Endothelial cell of umbilical vein (primary cell): ENCODE measurements at regions not wholly inside any gene's neighbourhood (a gene's known extent, or its start where the extent isn't known, plus 50 kb on each side); places are given as distances from the start of the nearest gene placed in this dataset.

Source experiments
- BruUV-seq: library from RNA; stranded (reverse); fragments of 400-500 nt; replicated peaks from 2 replicates; lab custom pipeline; 2021; lab: Mats Ljungman, UMichigan
- CTCF ChIA-PET: fragments of 300-600, 350-600 bp; sonication (Branson Sonifier 250); formaldehyde crosslinking; loops from one replicate; lab custom pipeline; 2021; ENCODE audit warnings: antibody characterized with exemption, inconsistent platforms; lab: Charles Lee
- POLR2A ChIA-PET: fragments of 300-600, 350-600 bp; sonication (Branson Sonifier 250); formaldehyde crosslinking; loops from one replicate; lab custom pipeline; 2021; ENCODE audit warnings: antibody characterized with exemption, inconsistent platforms; lab: Charles Lee
- DNase-seq: peaks from one replicate; pipeline ENCODE4 v3.0.0-alpha.2; 2011; ENCODE audit warnings: low read depth, low spot score
- FAIRE-seq: peaks from 2 replicates; lab custom pipeline; 2011; peaks lifted over from hg19 to GRCh38; lab: Jason Lieb, UNC
- H2AFZ ChIP-seq: 2 replicates; pipeline ENCODE4 v1.6.0; 2012; ENCODE audit warnings: low read depth, low read length, control low read depth, inconsistent platforms
- H3K27ac ChIP-seq: 2 replicates; pipeline ENCODE4 v1.5.1; 2011; ENCODE audit warnings: low read depth, mild to moderate bottlenecking, control low read depth, low read length, moderate library complexity; ENCODE audit not compliant: insufficient read depth
- H3K27me3 ChIP-seq, 2 experiments: 2 replicates each; pipeline versions ENCODE4 v1.6.0 to v1.6.1; 2011; ENCODE audit warnings: low read length in 2 of 2, mixed read lengths in 1 of 2; ENCODE audit not compliant: control insufficient read depth in 2 of 2, insufficient read depth in 2 of 2
- H3K36me3 ChIP-seq, 2 experiments: 2 replicates in 1 of 2; 3 replicates in 1 of 2; pipeline ENCODE4 v1.5.1; 2011; ENCODE audit warnings: low read length in 2 of 2, mild to moderate bottlenecking in 1 of 2, moderate library complexity in 1 of 2; ENCODE audit not compliant: control insufficient read depth in 2 of 2, insufficient read depth in 2 of 2; ENCODE audit errors: extremely low read depth in 1 of 2
- H3K4me1 ChIP-seq: 3 replicates; pipeline ENCODE4 v1.5.1; 2011; ENCODE audit warnings: mild to moderate bottlenecking, low read length; ENCODE audit not compliant: control insufficient read depth, insufficient read depth; ENCODE audit errors: extremely low read depth
- H3K4me2 ChIP-seq: 2 replicates; pipeline ENCODE4 v1.6.1; 2011; ENCODE audit warnings: low read length, control low read depth, mixed read lengths; ENCODE audit not compliant: insufficient read depth
- H3K4me3 ChIP-seq, 3 experiments: fragments of 200-600 bp in 1 of 3; sonication (generic), shearing (Covaris generic) in 1 of 3; replicated peaks in 1 of 3; 2 replicates each; pipeline ENCODE4 v1.5.1; 2011 to 2016; ENCODE audit warnings: control low read depth in 3 of 3, low read length in 3 of 3, mild to moderate bottlenecking in 2 of 3, inconsistent platforms in 1 of 3, low read depth in 1 of 3, moderate library complexity in 1 of 3; ENCODE audit not compliant: insufficient read depth in 1 of 3
- H3K79me2 ChIP-seq: 2 replicates; pipeline ENCODE4 v1.6.0; 2012; ENCODE audit warnings: low read length, inconsistent platforms; ENCODE audit not compliant: control insufficient read depth, insufficient read depth
- H3K9ac ChIP-seq: replicated peaks from 2 replicates; pipeline ENCODE3; 2011; ENCODE audit warnings: low read length, control low read depth; ENCODE audit not compliant: insufficient read depth; ENCODE audit errors: extremely low read depth
- H3K9me1 ChIP-seq: replicated peaks from 3 replicates; pipeline ENCODE4 v1.6.0; 2011; ENCODE audit warnings: mild to moderate bottlenecking, low read length; ENCODE audit not compliant: control insufficient read depth, insufficient read depth; ENCODE audit errors: extremely low read depth
- H3K9me3 ChIP-seq: replicated peaks from 2 replicates; pipeline ENCODE4 v1.5.1; 2012; ENCODE audit warnings: low read length, inconsistent platforms; ENCODE audit not compliant: control insufficient read depth, insufficient read depth
- H4K20me1 ChIP-seq: replicated peaks from 2 replicates; pipeline ENCODE3; 2011; ENCODE audit warnings: mild to moderate bottlenecking, low read length; ENCODE audit not compliant: control insufficient read depth, insufficient read depth; ENCODE audit errors: extremely low read depth
- CTCF ChIP-seq, 2 donors: IDR thresholded peaks; 1 replicate in 1 of 2; 2 replicates in 1 of 2; pipeline ENCODE4 v1.5.1; 2011; ENCODE audit warnings: low read length in 2 of 2, mild to moderate bottlenecking in 2 of 2, moderate library complexity in 2 of 2, control low read depth in 1 of 2, inconsistent platforms in 1 of 2, low read depth in 1 of 2; ENCODE audit not compliant: insufficient read depth in 1 of 2; ENCODE audit errors: extremely low read depth in 1 of 2
- EZH2 ChIP-seq: IDR thresholded peaks from 2 replicates; pipeline ENCODE4 v1.6.1; 2012; ENCODE audit warnings: borderline replicate concordance, low read depth, mild to moderate bottlenecking, moderate library complexity, low read length, inconsistent platforms; ENCODE audit not compliant: severe bottlenecking
- FOS ChIP-seq: IDR thresholded peaks from 2 replicates; pipeline ENCODE4 v1.6.1; 2011; ENCODE audit warnings: mild to moderate bottlenecking, low read length, moderate library complexity, borderline replicate concordance; ENCODE audit not compliant: insufficient read depth
- GATA2 ChIP-seq: IDR thresholded peaks from 2 replicates; pipeline ENCODE4 v1.7.0; 2011; ENCODE audit warnings: low read depth, mild to moderate bottlenecking, moderate library complexity, mixed read lengths, low read length; ENCODE audit not compliant: insufficient read length, insufficient read depth
- JUN ChIP-seq: IDR thresholded peaks from 2 replicates; pipeline ENCODE4 v1.6.1; 2011; ENCODE audit warnings: borderline replicate concordance, low read depth; ENCODE audit not compliant: insufficient read length, insufficient read depth
- MAX ChIP-seq: IDR thresholded peaks from 2 replicates; pipeline ENCODE4 v1.6.1; 2011; ENCODE audit not compliant: insufficient read depth, insufficient read length
- MYC ChIP-seq: IDR thresholded peaks from one replicate; pipeline ENCODE4 v1.6.1; 2011; ENCODE audit warnings: mild to moderate bottlenecking, low read depth, low read length
- POLR2A ChIP-seq: IDR thresholded peaks from 2 replicates; pipeline ENCODE4 v1.6.1; 2012; ENCODE audit warnings: low read depth, mild to moderate bottlenecking, control low read depth, low read length
- POLR2AphosphoS5 ChIP-seq: IDR thresholded peaks from 2 replicates; pipeline ENCODE4 v1.6.1; 2012; ENCODE audit warnings: low read depth, mild to moderate bottlenecking, control low read depth, low read length, moderate library complexity; ENCODE audit not compliant: insufficient read depth
- dilution Hi-C: fragments of 300-500 bp; cut with MboI; formaldehyde crosslinking; loops from one replicate; pipeline ENCODE4 v1.15.0; 2019; ENCODE audit warnings: low sequenced_read_pairs; ENCODE audit not compliant: extremely low pct_ligation_motif_present
- intact Hi-C: fragments of 100-400 bp; cut with micrococcal nuclease; formaldehyde crosslinking; loops from one replicate; pipeline ENCODE4 v1.10.0; 2022

- no peaks in the 10 kb centered on the region for H3K27me3 ChIP-seq
- H3K27ac ChIP-seq = no peak overlapping the region
- H4K20me1 ChIP-seq = no peaks in the 10 kb centered on the region
- H3K9me3 ChIP-seq = peaks cover 5% of the 10 kb centered on the region
- no peak overlapping the region for H2AFZ ChIP-seq
- H3K36me3 ChIP-seq = no peaks in the 10 kb centered on the region
- no TSS peak for BruUV-seq
- no peak overlapping the region for H3K4me2 ChIP-seq
- dilution Hi-C loops = no loop called here
- TF ChIP-seq MYC = no peak
- no peak for TF ChIP-seq POLR2A
- no peak for TF ChIP-seq EZH2
- TF ChIP-seq POLR2AphosphoS5 = no peak
- TF ChIP-seq JUN = no peak
- TF ChIP-seq FOS = no peak
- TF ChIP-seq CTCF (IDR thresholded peaks at IDR 0.05; ENCODE audit: extremely low read depth in 1 of 2, insufficient read depth in 1 of 2, low read depth in 1 of 2, low read length in 2 of 2) = no peak
- no peak for TF ChIP-seq MAX
- no peak for TF ChIP-seq GATA2
- H3K4me1 ChIP-seq = no peaks in the 10 kb centered on the region
- H3K4me3 ChIP-seq = no peak overlapping the region
- H3K9ac ChIP-seq = no peak overlapping the region
- FAIRE-seq (no peak), DNase-seq (no peak)
- ChIA-PET POLR2A (no interaction called here), CTCF (no interaction called here)
- no peaks in the 10 kb centered on the region for H3K9me1 ChIP-seq
- H3K79me2 ChIP-seq = no peaks in the 10 kb centered on the region
- intact Hi-C loops = no loop called here
These were observed 301.4 kb downstream of the GALR1 start for GRCh38 chr18:77551055-77551454.
